ENCODE measurements at regions not wholly inside any gene's neighbourhood (a gene's known extent, or its start where the extent isn't known, plus 50 kb on each side); places are given as distances from the start of the nearest gene placed in this dataset.

DNA sequence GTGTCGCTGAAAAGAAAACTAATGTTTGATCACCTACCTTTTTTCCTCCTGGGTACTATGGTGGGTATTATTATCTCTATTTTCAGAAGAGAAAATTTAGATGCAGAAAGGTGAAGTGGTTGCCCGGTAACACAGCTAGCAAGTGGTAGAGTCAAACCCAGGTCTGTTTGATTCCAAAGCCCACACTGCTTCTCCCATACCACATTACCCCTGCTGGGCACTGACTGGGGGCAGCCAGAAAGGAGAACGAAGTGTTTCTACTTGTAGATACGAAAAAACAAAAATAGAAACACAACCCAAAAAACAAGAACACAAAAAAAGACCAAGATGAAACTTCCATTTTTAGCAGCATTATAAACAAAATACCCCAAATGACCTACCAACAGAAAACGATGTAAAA lies 142.2 kb downstream of the SLC41A2 start:
- TF ChIP-seq, protein P1, sequence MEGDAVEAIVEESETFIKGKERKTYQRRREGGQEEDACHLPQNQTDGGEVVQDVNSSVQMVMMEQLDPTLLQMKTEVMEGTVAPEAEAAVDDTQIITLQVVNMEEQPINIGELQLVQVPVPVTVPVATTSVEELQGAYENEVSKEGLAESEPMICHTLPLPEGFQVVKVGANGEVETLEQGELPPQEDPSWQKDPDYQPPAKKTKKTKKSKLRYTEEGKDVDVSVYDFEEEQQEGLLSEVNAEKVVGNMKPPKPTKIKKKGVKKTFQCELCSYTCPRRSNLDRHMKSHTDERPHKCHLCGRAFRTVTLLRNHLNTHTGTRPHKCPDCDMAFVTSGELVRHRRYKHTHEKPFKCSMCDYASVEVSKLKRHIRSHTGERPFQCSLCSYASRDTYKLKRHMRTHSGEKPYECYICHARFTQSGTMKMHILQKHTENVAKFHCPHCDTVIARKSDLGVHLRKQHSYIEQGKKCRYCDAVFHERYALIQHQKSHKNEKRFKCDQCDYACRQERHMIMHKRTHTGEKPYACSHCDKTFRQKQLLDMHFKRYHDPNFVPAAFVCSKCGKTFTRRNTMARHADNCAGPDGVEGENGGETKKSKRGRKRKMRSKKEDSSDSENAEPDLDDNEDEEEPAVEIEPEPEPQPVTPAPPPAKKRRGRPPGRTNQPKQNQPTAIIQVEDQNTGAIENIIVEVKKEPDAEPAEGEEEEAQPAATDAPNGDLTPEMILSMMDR (IDR thresholded peaks at IDR 0.05), result no peak
- TF ChIP-seq POLR2A (IDR thresholded peaks at IDR 0.05), result no peak

All from testis (tissue), 2 donors.